ENCODE measurements at regions not wholly inside any gene's neighbourhood (a gene's known extent, or its start where the extent isn't known, plus 50 kb on each side); places are given as distances from the start of the nearest gene placed in this dataset.

DNA sequence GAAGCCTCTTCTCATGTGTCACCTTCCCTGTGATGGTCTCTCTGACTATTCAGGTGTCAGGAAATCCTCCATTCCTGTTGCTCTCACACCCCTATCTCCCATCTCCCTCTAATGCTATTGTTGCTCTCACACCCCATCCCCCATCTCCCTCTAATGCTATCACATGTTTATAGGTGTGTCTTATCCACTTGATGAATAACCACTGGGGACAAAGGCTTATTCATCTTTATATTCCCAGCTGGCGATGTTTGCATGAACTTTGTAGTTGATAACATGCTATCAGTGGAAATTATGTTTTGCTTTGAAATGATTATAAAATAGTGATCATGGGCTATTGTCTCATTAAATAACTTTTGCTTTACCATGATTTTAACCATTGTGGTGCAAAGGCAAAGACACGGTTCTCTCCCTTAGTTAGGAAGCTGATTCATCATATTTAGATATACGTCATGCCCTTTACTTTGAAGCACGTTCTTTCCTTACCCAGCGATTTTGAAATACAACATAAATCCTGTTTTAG is 220.5 kb downstream of the PMAIP1 start:
- Histone ChIP-seq H3K27me3 (ENCODE audit: control insufficient read depth in 1 of 2, insufficient read depth in 2 of 2, low read length in 2 of 2) (no peaks in the 10 kb centered on the region), H3K4me3 (ENCODE audit: low read depth in 1 of 2, low read length in 2 of 2) (no peak overlapping the region), H3K36me3 (ENCODE audit: control insufficient read depth in 2 of 2, insufficient read depth in 2 of 2, low read length in 1 of 2) (no peaks in the 10 kb centered on the region), H3K9me3 (ENCODE audit: control insufficient read depth in 2 of 2, insufficient read depth in 1 of 2, low read depth in 1 of 2, low read length in 1 of 2) (no peaks in the 10 kb centered on the region), H3K4me1 (ENCODE audit: control insufficient read depth in 2 of 2, insufficient read depth in 2 of 2, low read length in 1 of 2) (no peaks in the 10 kb centered on the region), H3K27ac (ENCODE audit: low read depth in 2 of 2, low read length in 1 of 2) (no peak overlapping the region)
- WGBS, 2 donors: 63 to 82% methylated on average over 5 of the region's 5 CpGs

DNA sequence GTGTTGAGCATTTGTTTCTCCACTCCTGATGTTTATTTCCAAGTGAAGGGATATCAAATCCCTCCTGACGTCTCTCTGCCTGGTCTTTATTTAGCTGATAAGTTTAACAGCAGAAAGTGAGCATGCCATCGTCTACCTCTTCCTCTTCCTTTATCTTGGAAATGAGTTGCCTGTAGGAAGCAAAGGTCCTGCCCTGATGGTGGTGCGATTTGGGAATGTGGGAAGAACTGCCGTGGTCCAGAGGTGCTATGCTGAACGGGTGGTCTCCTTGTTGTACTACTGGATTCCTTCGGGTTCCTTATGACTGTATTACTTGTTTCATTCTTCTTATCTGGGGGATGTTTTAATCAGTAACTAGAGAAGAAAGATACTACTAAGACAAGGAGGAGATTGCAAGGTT is 217.5 kb downstream of the PMAIP1 start:
- WGBS, 2 donors: 70 to 71% methylated on average over 6 of the region's 6 CpGs
- Histone ChIP-seq H3K4me3 (ENCODE audit: low read depth in 1 of 2, low read length in 2 of 2) (no peak overlapping the region), H3K36me3 (ENCODE audit: control insufficient read depth in 2 of 2, insufficient read depth in 2 of 2, low read length in 1 of 2) (no peaks in the 10 kb centered on the region), H3K9me3 (ENCODE audit: control insufficient read depth in 2 of 2, insufficient read depth in 1 of 2, low read depth in 1 of 2, low read length in 1 of 2) (no peaks in the 10 kb centered on the region), H3K4me1 (ENCODE audit: control insufficient read depth in 2 of 2, insufficient read depth in 2 of 2, low read length in 1 of 2) (no peaks in the 10 kb centered on the region), H3K27ac (ENCODE audit: low read depth in 2 of 2, low read length in 1 of 2) (no peak overlapping the region), H3K27me3 (ENCODE audit: control insufficient read depth in 1 of 2, insufficient read depth in 2 of 2, low read length in 2 of 2) (no peaks in the 10 kb centered on the region)

DNA sequence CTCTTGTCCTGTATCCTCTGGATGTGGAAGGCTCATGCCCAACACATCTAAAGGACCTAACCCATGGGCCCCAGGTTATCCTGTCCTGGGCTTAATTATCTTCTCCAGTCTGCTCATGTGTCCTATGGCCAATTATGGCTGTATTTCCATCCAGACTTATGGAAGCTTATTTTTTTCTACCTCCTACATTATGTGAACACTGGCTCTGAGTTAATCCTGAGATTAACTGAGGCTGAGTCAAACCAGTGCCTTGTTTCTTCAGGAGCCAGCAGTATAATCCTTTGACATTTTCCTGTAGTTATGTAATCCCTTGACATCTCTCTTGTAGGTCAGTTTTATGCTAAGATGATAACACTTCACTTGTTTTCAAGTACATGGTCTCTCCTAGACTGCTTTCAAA is 213.6 kb downstream of the PMAIP1 start:
- H3K4me1 ChIP-seq (ENCODE audit: control insufficient read depth in 2 of 2, insufficient read depth in 2 of 2, low read length in 1 of 2): no peaks in the 10 kb centered on the region
- no peaks in the 10 kb centered on the region for H3K36me3 ChIP-seq (ENCODE audit: control insufficient read depth in 2 of 2, insufficient read depth in 2 of 2, low read length in 1 of 2)
- no peaks in the 10 kb centered on the region for H3K9me3 ChIP-seq (ENCODE audit: control insufficient read depth in 2 of 2, insufficient read depth in 1 of 2, low read depth in 1 of 2, low read length in 1 of 2)
- H3K4me3 ChIP-seq (ENCODE audit: low read depth in 1 of 2, low read length in 2 of 2): no peak overlapping the region
- H3K27ac ChIP-seq (ENCODE audit: low read depth in 2 of 2, low read length in 1 of 2): no peak overlapping the region
- peaks cover 0 to 3% of the 10 kb centered on the region in 2 donors for H3K27me3 ChIP-seq (ENCODE audit: control insufficient read depth in 1 of 2, insufficient read depth in 2 of 2, low read length in 2 of 2)

DNA sequence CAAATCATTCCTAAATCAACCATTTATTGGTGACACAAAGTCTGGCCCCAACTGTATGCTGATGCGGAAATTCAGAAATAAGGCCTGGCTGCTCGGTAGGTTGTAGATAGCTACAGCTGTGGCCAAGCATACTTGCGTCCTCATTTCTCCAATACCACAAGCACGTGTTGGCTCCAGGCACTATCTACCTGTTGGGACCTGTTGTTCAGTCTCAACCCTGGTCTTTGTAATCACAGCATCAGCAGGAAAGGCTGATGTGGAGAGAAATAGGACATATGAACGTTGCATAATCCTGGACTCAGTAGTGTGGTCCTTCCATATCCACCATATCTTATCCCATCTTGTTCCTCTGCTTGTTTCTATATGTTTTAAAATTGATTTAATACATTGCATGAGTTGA is 212.6 kb downstream of the PMAIP1 start:
- WGBS, 2 donors: 64 to 68% methylated on average over 5 of the region's 5 CpGs
- H3K27ac ChIP-seq (ENCODE audit: low read depth in 2 of 2, low read length in 1 of 2): no peak overlapping the region
- no peaks in the 10 kb centered on the region for H3K9me3 ChIP-seq (ENCODE audit: control insufficient read depth in 2 of 2, insufficient read depth in 1 of 2, low read depth in 1 of 2, low read length in 1 of 2)
- H3K4me3 ChIP-seq (ENCODE audit: low read depth in 1 of 2, low read length in 2 of 2): no peak overlapping the region
- no peaks in the 10 kb centered on the region for H3K4me1 ChIP-seq (ENCODE audit: control insufficient read depth in 2 of 2, insufficient read depth in 2 of 2, low read length in 1 of 2)
- H3K36me3 ChIP-seq (ENCODE audit: control insufficient read depth in 2 of 2, insufficient read depth in 2 of 2, low read length in 1 of 2): no peaks in the 10 kb centered on the region
- peaks cover 0 to 3% of the 10 kb centered on the region in 2 donors for H3K27me3 ChIP-seq (ENCODE audit: control insufficient read depth in 1 of 2, insufficient read depth in 2 of 2, low read length in 2 of 2)

DNA sequence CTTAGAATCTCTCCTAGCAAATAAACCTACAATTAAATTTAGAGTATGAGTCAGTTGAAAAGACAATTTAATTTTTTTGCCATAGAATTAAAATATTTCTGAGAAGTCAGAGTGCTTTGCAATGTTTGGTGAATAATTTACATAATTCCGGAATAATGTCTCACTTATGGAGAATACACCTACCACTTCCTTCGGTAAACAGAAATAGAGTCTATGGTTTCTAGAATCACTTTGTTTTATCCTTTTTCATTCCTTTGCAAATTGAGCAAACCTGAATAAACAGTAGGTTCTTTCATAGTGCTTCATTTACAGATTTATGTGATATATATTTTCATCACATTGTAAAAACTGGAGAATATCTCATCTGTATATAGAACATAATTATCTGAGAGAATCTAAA is 211.7 kb downstream of the PMAIP1 start:
- peaks cover 0 to 3% of the 10 kb centered on the region in 2 donors for H3K27me3 ChIP-seq (ENCODE audit: control insufficient read depth in 1 of 2, insufficient read depth in 2 of 2, low read length in 2 of 2)
- WGBS, 2 donors: 91 to 93% methylated on average over 2 of the region's 2 CpGs
- no peaks in the 10 kb centered on the region for H3K4me1 ChIP-seq (ENCODE audit: control insufficient read depth in 2 of 2, insufficient read depth in 2 of 2, low read length in 1 of 2)
- H3K36me3 ChIP-seq (ENCODE audit: control insufficient read depth in 2 of 2, insufficient read depth in 2 of 2, low read length in 1 of 2): no peaks in the 10 kb centered on the region
- H3K27ac ChIP-seq (ENCODE audit: low read depth in 2 of 2, low read length in 1 of 2): no peak overlapping the region
- no peaks in the 10 kb centered on the region for H3K9me3 ChIP-seq (ENCODE audit: control insufficient read depth in 2 of 2, insufficient read depth in 1 of 2, low read depth in 1 of 2, low read length in 1 of 2)
- no peak overlapping the region for H3K4me3 ChIP-seq (ENCODE audit: low read depth in 1 of 2, low read length in 2 of 2)

DNA sequence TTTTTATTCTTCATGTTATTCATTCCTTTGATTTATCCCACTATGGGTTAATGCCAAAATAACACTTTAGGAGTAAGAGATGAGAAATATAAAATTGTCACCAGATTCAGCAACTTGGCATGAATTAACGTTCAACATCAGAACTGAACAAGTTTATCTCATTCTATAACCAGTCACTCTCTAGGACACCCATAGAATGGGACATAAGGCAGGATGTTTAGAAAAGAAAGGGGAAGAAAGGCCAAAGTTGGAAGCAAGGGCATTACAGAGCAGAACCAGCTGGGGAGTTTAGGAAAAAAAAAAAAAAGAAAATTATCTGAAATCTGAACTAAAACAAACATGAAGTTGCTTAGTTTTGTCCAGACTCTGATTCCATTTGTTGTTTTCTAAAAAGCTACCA is 211.0 kb downstream of the PMAIP1 start:
- Histone ChIP-seq H3K4me3 (ENCODE audit: low read depth in 1 of 2, low read length in 2 of 2) (no peak overlapping the region), H3K9me3 (ENCODE audit: control insufficient read depth in 2 of 2, insufficient read depth in 1 of 2, low read depth in 1 of 2, low read length in 1 of 2) (no peaks in the 10 kb centered on the region), H3K27ac (ENCODE audit: low read depth in 2 of 2, low read length in 1 of 2) (no peak overlapping the region), H3K27me3 (ENCODE audit: control insufficient read depth in 1 of 2, insufficient read depth in 2 of 2, low read length in 2 of 2) (peaks cover 0 to 3% of the 10 kb centered on the region in 2 donors), H3K4me1 (ENCODE audit: control insufficient read depth in 2 of 2, insufficient read depth in 2 of 2, low read length in 1 of 2) (no peaks in the 10 kb centered on the region), H3K36me3 (ENCODE audit: control insufficient read depth in 2 of 2, insufficient read depth in 2 of 2, low read length in 1 of 2) (no peaks in the 10 kb centered on the region)
- 33 to 35% methylated on average over 1 of the region's 1 CpG for WGBS, 2 donors

DNA sequence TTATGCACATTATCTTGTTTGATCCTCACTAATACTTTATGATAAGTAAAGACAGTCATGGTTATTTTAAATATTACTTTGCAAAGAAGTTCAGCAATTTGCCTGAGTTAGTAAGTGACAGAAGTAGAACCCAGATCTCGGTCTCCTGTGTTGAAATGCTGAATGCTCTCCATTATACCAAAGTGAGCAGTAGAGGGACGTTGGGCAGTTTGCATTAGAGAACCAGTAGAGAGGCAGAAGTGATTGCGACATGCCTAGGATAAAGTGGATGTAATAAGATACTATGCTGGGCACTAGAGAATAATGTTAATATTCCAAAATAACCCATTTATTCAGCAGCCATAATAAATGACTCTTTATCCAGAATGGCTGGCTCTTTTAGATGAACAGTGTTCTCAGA is 201.0 kb downstream of the PMAIP1 start:
- Histone ChIP-seq H3K36me3 (ENCODE audit: control insufficient read depth in 2 of 2, insufficient read depth in 2 of 2, low read length in 1 of 2) (no peaks in the 10 kb centered on the region), H3K9me3 (ENCODE audit: control insufficient read depth in 2 of 2, insufficient read depth in 1 of 2, low read depth in 1 of 2, low read length in 1 of 2) (no peaks in the 10 kb centered on the region), H3K4me1 (ENCODE audit: control insufficient read depth in 2 of 2, insufficient read depth in 2 of 2, low read length in 1 of 2) (no peaks in the 10 kb centered on the region), H3K27ac (ENCODE audit: low read depth in 2 of 2, low read length in 1 of 2) (no peak overlapping the region), H3K27me3 (ENCODE audit: control insufficient read depth in 1 of 2, insufficient read depth in 2 of 2, low read length in 2 of 2) (no peaks in the 10 kb centered on the region), H3K4me3 (ENCODE audit: low read depth in 1 of 2, low read length in 2 of 2) (no peak overlapping the region)
- 75 to 85% methylated on average over 3 of the region's 3 CpGs for WGBS, 2 donors

DNA sequence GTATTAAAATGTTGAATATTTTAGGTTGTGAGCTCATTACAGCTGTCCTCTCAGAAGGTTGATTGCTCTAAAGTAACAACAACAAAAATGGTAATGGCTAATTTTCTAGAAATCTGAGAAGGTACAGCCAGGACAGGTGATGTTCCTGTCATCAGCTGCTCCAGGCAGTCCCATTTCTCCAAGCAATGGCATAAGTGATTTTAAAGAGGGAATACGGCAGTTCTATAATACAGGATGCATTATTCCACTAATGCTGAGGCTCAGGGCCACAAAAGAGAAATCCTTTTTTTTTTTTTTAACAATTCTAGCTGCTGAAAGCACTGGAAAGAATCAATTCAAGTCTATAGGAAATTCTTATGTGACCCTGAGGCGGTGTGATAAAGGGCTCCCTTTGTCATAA is 199.9 kb downstream of the PMAIP1 start:
- Histone ChIP-seq H3K27ac (ENCODE audit: low read depth in 2 of 2, low read length in 1 of 2) (no peak overlapping the region), H3K4me1 (ENCODE audit: control insufficient read depth in 2 of 2, insufficient read depth in 2 of 2, low read length in 1 of 2) (no peaks in the 10 kb centered on the region), H3K9me3 (ENCODE audit: control insufficient read depth in 2 of 2, insufficient read depth in 1 of 2, low read depth in 1 of 2, low read length in 1 of 2) (no peaks in the 10 kb centered on the region), H3K36me3 (ENCODE audit: control insufficient read depth in 2 of 2, insufficient read depth in 2 of 2, low read length in 1 of 2) (no peaks in the 10 kb centered on the region), H3K4me3 (ENCODE audit: low read depth in 1 of 2, low read length in 2 of 2) (no peak overlapping the region), H3K27me3 (ENCODE audit: control insufficient read depth in 1 of 2, insufficient read depth in 2 of 2, low read length in 2 of 2) (no peaks in the 10 kb centered on the region)
- 86 to 88% methylated on average over 2 of the region's 2 CpGs for WGBS, 2 donors

DNA sequence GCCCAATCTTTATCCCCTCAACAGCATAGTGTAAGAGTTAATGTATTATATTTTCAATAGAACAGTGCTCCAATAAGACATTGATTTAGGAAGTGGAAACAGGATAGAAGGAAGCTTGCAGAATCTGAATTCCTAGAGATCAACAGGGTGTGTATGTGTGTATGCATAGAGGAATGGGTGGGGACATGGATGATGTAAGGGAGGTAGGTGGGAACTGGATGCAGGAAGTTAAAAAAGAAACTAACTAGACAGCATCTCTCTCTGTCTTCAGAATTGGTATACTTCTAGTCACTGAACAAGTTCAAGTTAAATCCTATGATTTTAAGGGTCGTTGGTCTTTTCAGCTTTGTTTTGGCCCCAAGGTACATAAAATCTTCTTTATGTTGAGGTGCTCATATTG is 196.6 kb downstream of the PMAIP1 start:
- Histone ChIP-seq H3K27ac (ENCODE audit: low read depth in 2 of 2, low read length in 1 of 2) (no peak overlapping the region), H3K9me3 (ENCODE audit: control insufficient read depth in 2 of 2, insufficient read depth in 1 of 2, low read depth in 1 of 2, low read length in 1 of 2) (no peaks in the 10 kb centered on the region), H3K4me3 (ENCODE audit: low read depth in 1 of 2, low read length in 2 of 2) (no peak overlapping the region), H3K27me3 (ENCODE audit: control insufficient read depth in 1 of 2, insufficient read depth in 2 of 2, low read length in 2 of 2) (no peaks in the 10 kb centered on the region), H3K4me1 (ENCODE audit: control insufficient read depth in 2 of 2, insufficient read depth in 2 of 2, low read length in 1 of 2) (no peaks in the 10 kb centered on the region), H3K36me3 (ENCODE audit: control insufficient read depth in 2 of 2, insufficient read depth in 2 of 2, low read length in 1 of 2) (no peaks in the 10 kb centered on the region)
- WGBS, 2 donors: 39 to 50% methylated on average over 1 of the region's 1 CpG

DNA sequence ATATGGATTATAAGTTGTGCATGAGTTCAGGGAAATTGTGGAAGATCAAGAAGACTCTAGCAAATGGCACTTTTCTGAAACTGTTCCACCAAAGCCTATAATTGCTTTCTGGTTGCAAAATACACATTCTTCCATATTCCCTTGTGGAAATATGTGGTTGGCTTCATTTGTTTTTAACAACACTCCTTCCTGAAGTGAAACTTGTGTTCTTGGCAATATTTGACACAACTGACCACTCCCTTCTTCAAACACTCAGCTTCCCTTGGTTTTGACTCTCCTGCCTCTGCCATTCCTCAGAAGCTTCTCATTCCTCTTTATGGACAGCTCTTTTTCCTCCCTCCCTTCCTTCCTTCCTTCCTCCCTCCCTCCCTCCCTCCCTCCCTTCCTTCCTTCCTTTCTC is 192.3 kb downstream of the PMAIP1 start:
- Histone ChIP-seq H3K9me3 (ENCODE audit: control insufficient read depth in 2 of 2, insufficient read depth in 1 of 2, low read depth in 1 of 2, low read length in 1 of 2) (no peaks in the 10 kb centered on the region), H3K4me1 (ENCODE audit: control insufficient read depth in 2 of 2, insufficient read depth in 2 of 2, low read length in 1 of 2) (no peaks in the 10 kb centered on the region), H3K27ac (ENCODE audit: low read depth in 2 of 2, low read length in 1 of 2) (no peak overlapping the region), H3K4me3 (ENCODE audit: low read depth in 1 of 2, low read length in 2 of 2) (no peak overlapping the region), H3K27me3 (ENCODE audit: control insufficient read depth in 1 of 2, insufficient read depth in 2 of 2, low read length in 2 of 2) (no peaks in the 10 kb centered on the region), H3K36me3 (ENCODE audit: control insufficient read depth in 2 of 2, insufficient read depth in 2 of 2, low read length in 1 of 2) (no peaks in the 10 kb centered on the region)

Data from esophagus (tissue), 2 donors.